ENCODE measurements at regions not wholly inside any gene's neighbourhood (a gene's known extent, or its start where the extent isn't known, plus 50 kb on each side); places are given as distances from the start of the nearest gene placed in this dataset.

- no peak overlapping the region for H3K27ac ChIP-seq (ENCODE audit: low read length)
- no peak overlapping the region for H3K9ac ChIP-seq (ENCODE audit: low read length)
- no peak overlapping the region for H3K4me3 ChIP-seq (ENCODE audit: low read length)
- no peaks in the 10 kb centered on the region for H3K36me3 ChIP-seq (replicated peaks; ENCODE audit: low read depth, low read length)
- no peaks in the 10 kb centered on the region for H4K20me1 ChIP-seq (ENCODE audit: insufficient read depth, low read length)
- no peak for TF ChIP-seq EZH2phosphoT487 (IDR thresholded peaks at IDR 0.05; ENCODE audit: low read depth)
- no peaks in the 10 kb centered on the region for H3K27me3 ChIP-seq (ENCODE audit: low read depth, low read length)
- H3K79me2 ChIP-seq (ENCODE audit: low read length) = no peaks in the 10 kb centered on the region
- H3K4me2 ChIP-seq (ENCODE audit: low read length) = no peak overlapping the region
- peaks cover 15% of the 10 kb centered on the region for H3K4me1 ChIP-seq (ENCODE audit: low read length)
- H2AFZ ChIP-seq (ENCODE audit: low read depth, low read length) = no peak overlapping the region
- H3K9me3 ChIP-seq (ENCODE audit: insufficient read depth, low read length) = no peaks in the 10 kb centered on the region
Observed at GRCh38 chr10:60649485-60650377, 128.5 kb upstream of the CDK1 start.

GRCh38 chr10:60648761-60649160 lies 129.5 kb upstream of the CDK1 start:
- Histone ChIP-seq H3K27ac (ENCODE audit: low read length) (no peak overlapping the region), H3K4me1 (ENCODE audit: low read length) (peaks cover 19% of the 10 kb centered on the region), H3K9ac (ENCODE audit: low read length) (no peak overlapping the region), H3K9me3 (ENCODE audit: insufficient read depth, low read length) (no peaks in the 10 kb centered on the region), H4K20me1 (ENCODE audit: insufficient read depth, low read length) (no peaks in the 10 kb centered on the region), H3K79me2 (ENCODE audit: low read length) (no peaks in the 10 kb centered on the region), H3K27me3 (ENCODE audit: low read depth, low read length) (no peaks in the 10 kb centered on the region), H3K4me2 (ENCODE audit: low read length) (no peak overlapping the region), H3K4me3 (ENCODE audit: low read length) (no peak overlapping the region), H2AFZ (ENCODE audit: low read depth, low read length) (no peak overlapping the region), H3K36me3 (replicated peaks; ENCODE audit: low read depth, low read length) (no peaks in the 10 kb centered on the region)
- no peak for TF ChIP-seq EZH2phosphoT487 (IDR thresholded peaks at IDR 0.05; ENCODE audit: low read depth)

- H3K79me2 ChIP-seq (ENCODE audit: low read length) = no peaks in the 10 kb centered on the region
- H2AFZ ChIP-seq (ENCODE audit: low read depth, low read length) = no peak overlapping the region
- peaks cover 7% of the 10 kb centered on the region for H3K4me1 ChIP-seq (ENCODE audit: low read length)
- H4K20me1 ChIP-seq (ENCODE audit: insufficient read depth, low read length) = no peaks in the 10 kb centered on the region
- H3K27ac ChIP-seq (ENCODE audit: low read length) = no peak overlapping the region
- H3K36me3 ChIP-seq (replicated peaks; ENCODE audit: low read depth, low read length) = no peaks in the 10 kb centered on the region
- H3K4me2 ChIP-seq (ENCODE audit: low read length) = peak overlapping the region; percentile 2
- no peak overlapping the region for H3K4me3 ChIP-seq (ENCODE audit: low read length)
- H3K9ac ChIP-seq (ENCODE audit: low read length) = no peak overlapping the region
- TF ChIP-seq CTCF (IDR thresholded peaks at IDR 0.05; ENCODE audit: low read depth, low read length) = peak; percentile 63
- TF ChIP-seq EZH2phosphoT487 (IDR thresholded peaks at IDR 0.05; ENCODE audit: low read depth) = no peak
- H3K27me3 ChIP-seq (ENCODE audit: low read depth, low read length) = no peaks in the 10 kb centered on the region
- no peaks in the 10 kb centered on the region for H3K9me3 ChIP-seq (ENCODE audit: insufficient read depth, low read length)
Observed at GRCh38 chr10:60646966-60647796, 131.1 kb upstream of the CDK1 start.

- TF ChIP-seq EZH2phosphoT487 (IDR thresholded peaks at IDR 0.05; ENCODE audit: low read depth) = no peak
- TF ChIP-seq CTCF (IDR thresholded peaks at IDR 0.05; ENCODE audit: low read depth, low read length) = no peak
Observed at GRCh38 chr10:60645980-60646379, 132.3 kb upstream of the CDK1 start.

More at GRCh38 chr10:60645980-60646379, 132.3 kb upstream of the CDK1 start:
- Histone ChIP-seq H3K4me1 (ENCODE audit: low read length) (peaks cover 6% of the 10 kb centered on the region), H3K4me3 (ENCODE audit: low read length) (no peak overlapping the region), H2AFZ (ENCODE audit: low read depth, low read length) (no peak overlapping the region), H3K79me2 (ENCODE audit: low read length) (no peaks in the 10 kb centered on the region), H4K20me1 (ENCODE audit: insufficient read depth, low read length) (no peaks in the 10 kb centered on the region), H3K9me3 (ENCODE audit: insufficient read depth, low read length) (no peaks in the 10 kb centered on the region), H3K9ac (ENCODE audit: low read length) (no peak overlapping the region), H3K27ac (ENCODE audit: low read length) (no peak overlapping the region), H3K27me3 (ENCODE audit: low read depth, low read length) (no peaks in the 10 kb centered on the region), H3K4me2 (ENCODE audit: low read length) (no peak overlapping the region), H3K36me3 (replicated peaks; ENCODE audit: low read depth, low read length) (no peaks in the 10 kb centered on the region)
